OCI-LY3 (cell line): ENCODE measurements at regions not wholly inside any gene's neighbourhood (a gene's known extent, or its start where the extent isn't known, plus 50 kb on each side); places are given as distances from the start of the nearest gene placed in this dataset.
A peak's percentile ranks its signal among the peaks of the same experiment; 100 is the strongest.

ENCODE experiments used
- H2AFZ ChIP-seq: fragments of 200-600, 300-600 bp; shearing (Covaris generic); 2 replicates; pipeline ENCODE4 v1.6.0; 2014; ENCODE audit warnings: antibody characterized with exemption, low read depth, low read length
- H3K27ac ChIP-seq: fragments of 200-600, 300-600 bp; sonication (generic); 2 replicates; pipeline ENCODE4 v1.5.1; 2014; ENCODE audit warnings: mild to moderate bottlenecking, low read length, moderate library complexity, mixed read lengths
- H3K27me3 ChIP-seq: fragments of 200-600, 300-600 bp; sonication (generic); 2 replicates; pipeline ENCODE4 v1.6.1; 2014; ENCODE audit warnings: low read depth, low read length, mixed read lengths
- H3K36me3 ChIP-seq: fragments of 200-600, 300-600 bp; sonication (generic); replicated peaks from 2 replicates; pipeline ENCODE3; 2014; ENCODE audit warnings: low read depth, low read length, mixed read lengths
- H3K4me1 ChIP-seq: fragments of 300-600, 200-600 bp; sonication (generic); 2 replicates; pipeline ENCODE4 v1.6.1; 2014; ENCODE audit warnings: low read length, mixed read lengths
- H3K4me2 ChIP-seq: fragments of 200-600, 300-600 bp; sonication (generic); 2 replicates; pipeline ENCODE4 v1.6.1; 2014; ENCODE audit warnings: low read length, mixed read lengths
- H3K4me3 ChIP-seq: fragments of 300-600, 200-600 bp; sonication (generic); 2 replicates; pipeline ENCODE4 v1.5.1; 2014; ENCODE audit warnings: antibody characterized with exemption, mild to moderate bottlenecking, low read length, moderate library complexity
- H3K79me2 ChIP-seq: fragments of 300-600, 200-600 bp; shearing (Covaris generic); 2 replicates; pipeline ENCODE4 v1.6.1; 2014; ENCODE audit warnings: mild to moderate bottlenecking, low read length, mixed read lengths
- H3K9ac ChIP-seq: fragments of 300-600, 200-600 bp; shearing (Covaris generic); 2 replicates; pipeline ENCODE4 v1.6.0; 2014; ENCODE audit warnings: mild to moderate bottlenecking, low read length, moderate library complexity
- H3K9me3 ChIP-seq: fragments of 200-600, 300-600 bp; shearing (Covaris generic); 2 replicates; pipeline ENCODE4 v1.6.1; 2014; ENCODE audit warnings: low read length, mixed read lengths; ENCODE audit not compliant: insufficient read depth
- H4K20me1 ChIP-seq: fragments of 200-600, 300-600 bp; sonication (generic); 2 replicates; pipeline ENCODE4 v1.6.1; 2016; ENCODE audit warnings: low read length, mixed read lengths; ENCODE audit not compliant: insufficient read depth
- EZH2phosphoT487 ChIP-seq: fragments of 200-600 bp; shearing (Covaris generic); IDR thresholded peaks from 2 replicates; pipeline ENCODE4 v1.6.1; 2018; ENCODE audit warnings: antibody characterized with exemption, mixed run types, low read depth
- TF ChIP-seq, protein P1 (sequence below): fragments of 200-600, 300-600 bp; sonication (generic); IDR thresholded peaks from 2 replicates; pipeline ENCODE4 v1.5.1; 2014; ENCODE audit warnings: antibody characterized with exemption, low read length, low read depth

DNA sequence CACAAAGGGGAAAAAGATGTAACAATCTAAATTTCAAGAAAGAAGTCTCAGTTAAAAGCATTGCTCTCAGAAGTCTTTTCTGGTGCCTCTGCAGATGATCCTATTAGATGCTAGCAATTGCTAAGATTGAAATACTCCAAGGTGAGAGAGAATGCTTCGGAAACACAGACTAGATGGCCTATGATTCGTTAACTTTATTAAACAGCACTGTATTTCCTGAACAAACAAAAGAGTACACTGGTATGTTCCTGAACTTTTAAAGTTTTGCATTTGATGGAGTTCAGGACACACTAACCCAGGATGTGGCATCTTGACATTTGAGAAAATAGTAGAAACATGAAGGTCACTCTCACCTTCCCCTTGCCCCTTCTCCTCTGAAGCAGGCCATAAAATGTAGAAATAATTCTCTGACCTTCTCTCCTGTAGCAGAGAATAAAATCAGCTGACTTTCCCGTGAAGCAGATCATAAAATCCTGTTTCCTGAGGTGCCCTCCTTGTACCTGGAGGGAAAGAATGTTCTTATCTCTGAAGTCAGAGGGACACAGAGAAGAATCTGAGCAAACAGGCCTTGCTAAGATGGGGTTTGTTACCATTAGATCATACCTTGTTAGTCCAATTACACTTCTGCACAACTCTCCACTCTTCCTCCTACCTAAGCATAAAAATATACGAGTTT is 142.9 kb upstream of the USP25 start:
- no peaks in the 10 kb centered on the region for H3K36me3 ChIP-seq
- no peak overlapping the region for H3K4me3 ChIP-seq
- H3K79me2 ChIP-seq = no peaks in the 10 kb centered on the region
- TF ChIP-seq, protein P1, sequence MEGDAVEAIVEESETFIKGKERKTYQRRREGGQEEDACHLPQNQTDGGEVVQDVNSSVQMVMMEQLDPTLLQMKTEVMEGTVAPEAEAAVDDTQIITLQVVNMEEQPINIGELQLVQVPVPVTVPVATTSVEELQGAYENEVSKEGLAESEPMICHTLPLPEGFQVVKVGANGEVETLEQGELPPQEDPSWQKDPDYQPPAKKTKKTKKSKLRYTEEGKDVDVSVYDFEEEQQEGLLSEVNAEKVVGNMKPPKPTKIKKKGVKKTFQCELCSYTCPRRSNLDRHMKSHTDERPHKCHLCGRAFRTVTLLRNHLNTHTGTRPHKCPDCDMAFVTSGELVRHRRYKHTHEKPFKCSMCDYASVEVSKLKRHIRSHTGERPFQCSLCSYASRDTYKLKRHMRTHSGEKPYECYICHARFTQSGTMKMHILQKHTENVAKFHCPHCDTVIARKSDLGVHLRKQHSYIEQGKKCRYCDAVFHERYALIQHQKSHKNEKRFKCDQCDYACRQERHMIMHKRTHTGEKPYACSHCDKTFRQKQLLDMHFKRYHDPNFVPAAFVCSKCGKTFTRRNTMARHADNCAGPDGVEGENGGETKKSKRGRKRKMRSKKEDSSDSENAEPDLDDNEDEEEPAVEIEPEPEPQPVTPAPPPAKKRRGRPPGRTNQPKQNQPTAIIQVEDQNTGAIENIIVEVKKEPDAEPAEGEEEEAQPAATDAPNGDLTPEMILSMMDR = no peak
- TF ChIP-seq EZH2phosphoT487 = no peak
- H2AFZ ChIP-seq = no peak overlapping the region
- no peaks in the 10 kb centered on the region for H4K20me1 ChIP-seq
- H3K9me3 ChIP-seq = no peaks in the 10 kb centered on the region
- no peak overlapping the region for H3K4me2 ChIP-seq
- H3K27me3 ChIP-seq = no peaks in the 10 kb centered on the region
- H3K4me1 ChIP-seq = no peaks in the 10 kb centered on the region
- H3K27ac ChIP-seq = no peak overlapping the region
- no peak overlapping the region for H3K9ac ChIP-seq

DNA sequence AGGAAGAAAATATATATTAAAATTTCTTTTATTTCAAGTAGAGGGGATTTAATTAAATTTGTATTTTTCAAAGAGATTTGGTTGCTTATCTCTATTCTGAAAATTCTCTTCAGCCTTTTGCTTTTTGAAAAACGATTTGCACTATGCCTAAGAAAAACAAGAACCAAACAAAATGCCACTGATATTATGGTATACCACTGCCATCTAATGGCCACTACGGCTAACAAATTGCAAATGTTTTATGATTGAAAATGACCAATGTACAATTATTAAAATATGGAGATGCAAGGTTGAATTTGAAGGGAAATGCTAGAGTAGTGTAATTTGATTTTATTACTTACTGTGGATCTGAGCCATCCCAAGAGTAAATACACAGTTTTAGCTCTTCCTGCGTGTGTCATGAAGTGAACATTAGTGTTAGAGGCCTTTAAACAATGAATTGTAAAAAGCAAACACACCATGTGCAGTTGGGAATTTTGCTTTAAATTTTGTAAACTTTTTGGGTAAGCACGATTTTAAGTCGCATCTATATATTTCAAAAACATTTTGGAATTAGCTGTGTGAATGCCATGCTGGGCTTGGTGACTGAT is 137.4 kb upstream of the USP25 start:
- TF ChIP-seq, protein P1 = peak; percentile 71
- TF ChIP-seq EZH2phosphoT487 = no peak
- Histone ChIP-seq H3K4me1 (no peaks in the 10 kb centered on the region), H3K9me3 (no peaks in the 10 kb centered on the region), H3K9ac (no peak overlapping the region), H3K36me3 (no peaks in the 10 kb centered on the region), H3K27ac (no peak overlapping the region), H3K4me3 (no peak overlapping the region), H4K20me1 (no peaks in the 10 kb centered on the region), H3K4me2 (no peak overlapping the region), H2AFZ (no peak overlapping the region), H3K79me2 (no peaks in the 10 kb centered on the region), H3K27me3 (no peaks in the 10 kb centered on the region)

DNA sequence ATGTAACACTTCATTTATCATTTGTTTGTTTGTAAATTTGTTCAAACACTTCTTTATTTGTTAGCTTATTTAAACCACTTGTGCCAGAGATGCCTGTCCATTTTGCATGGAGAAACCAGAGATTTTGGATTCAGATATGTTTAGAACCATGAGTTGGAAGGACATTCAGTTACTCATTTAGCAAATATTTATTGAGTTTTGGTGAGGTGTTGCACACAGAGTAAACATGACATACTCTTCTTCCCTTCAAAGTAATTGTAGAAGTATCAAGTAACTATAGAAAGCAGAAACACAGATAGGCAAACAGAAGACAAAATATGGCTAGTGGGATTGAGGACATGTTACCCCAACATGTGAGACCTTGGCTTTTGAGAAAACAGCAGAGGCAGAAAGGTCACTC is 136.8 kb upstream of the USP25 start:
- Histone ChIP-seq H4K20me1 (no peaks in the 10 kb centered on the region), H3K27ac (no peak overlapping the region), H3K4me2 (no peak overlapping the region), H3K4me3 (no peak overlapping the region), H3K79me2 (no peaks in the 10 kb centered on the region), H3K9ac (no peak overlapping the region), H3K27me3 (no peaks in the 10 kb centered on the region), H3K36me3 (no peaks in the 10 kb centered on the region), H3K4me1 (no peaks in the 10 kb centered on the region), H3K9me3 (no peaks in the 10 kb centered on the region), H2AFZ (no peak overlapping the region)
- TF ChIP-seq EZH2phosphoT487 = no peak
- TF ChIP-seq, protein P1 = no peak

DNA sequence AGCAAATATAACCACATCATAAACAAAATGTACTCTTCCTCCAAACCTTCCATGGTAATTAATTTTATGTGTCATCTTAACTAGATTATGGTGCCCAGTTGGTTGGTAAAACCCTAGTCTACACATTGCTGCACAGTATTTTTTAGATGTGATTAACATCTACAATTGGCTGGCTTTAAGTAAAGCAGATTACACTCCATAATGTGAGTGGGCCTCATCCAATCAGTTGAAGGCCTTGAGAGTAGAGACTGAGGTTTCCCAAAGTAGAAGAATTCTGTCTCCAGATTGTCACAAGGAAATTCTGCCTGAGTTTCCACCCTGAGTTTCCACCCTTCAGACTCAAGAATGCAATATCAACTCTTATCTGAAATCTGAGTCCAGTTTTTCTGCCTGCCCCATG is 128.4 kb upstream of the USP25 start:
- TF ChIP-seq, protein P1 = no peak
- TF ChIP-seq EZH2phosphoT487 = no peak
- Histone ChIP-seq H3K36me3 (no peaks in the 10 kb centered on the region), H4K20me1 (no peaks in the 10 kb centered on the region), H3K9me3 (no peaks in the 10 kb centered on the region), H3K4me1 (no peaks in the 10 kb centered on the region), H3K9ac (no peak overlapping the region), H2AFZ (no peak overlapping the region), H3K4me3 (no peak overlapping the region), H3K27me3 (no peaks in the 10 kb centered on the region), H3K27ac (no peak overlapping the region), H3K79me2 (no peaks in the 10 kb centered on the region), H3K4me2 (no peak overlapping the region)
